ENCODE measurements at regions not wholly inside any gene's neighbourhood (a gene's known extent, or its start where the extent isn't known, plus 50 kb on each side); places are given as distances from the start of the nearest gene placed in this dataset.

DNA sequence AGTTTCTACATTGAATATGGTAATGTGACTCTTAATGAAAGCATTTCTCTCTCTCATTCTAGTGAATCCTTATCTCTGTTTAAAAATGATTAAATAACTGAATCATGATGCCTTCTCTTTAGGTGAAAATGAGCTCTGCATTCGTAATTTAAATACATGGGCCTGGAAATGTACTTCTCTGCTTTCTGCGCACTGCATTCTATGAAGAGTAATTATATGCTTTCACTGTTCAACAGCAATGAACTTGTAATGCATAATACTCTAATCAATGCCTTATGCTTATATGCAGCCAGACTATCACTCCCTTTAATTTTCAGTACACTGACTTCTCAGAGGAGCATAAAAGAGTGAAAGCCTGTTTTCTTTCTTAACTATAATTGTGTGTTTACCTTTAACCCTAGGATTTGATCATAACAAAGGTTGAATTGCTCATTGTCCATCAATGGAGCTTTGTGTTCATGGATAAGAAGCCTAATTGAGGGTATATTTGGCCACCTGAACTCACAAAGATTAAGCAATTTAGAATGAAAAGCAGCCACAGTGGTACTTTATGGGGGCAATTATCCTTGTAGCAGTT is 330.8 kb upstream of the PDZRN3 start:
- H3K79me2 ChIP-seq (replicated peaks; ENCODE audit: insufficient read depth, low read length), result no peaks in the 10 kb centered on the region
- H3K9me3 ChIP-seq (ENCODE audit: low read length), result no peaks in the 10 kb centered on the region
- H4K20me1 ChIP-seq (ENCODE audit: insufficient read depth), result no peaks in the 10 kb centered on the region
- peaks cover 58% of the 10 kb centered on the region for H3K27me3 ChIP-seq (ENCODE audit: insufficient read depth, low read depth, low read length)
- peaks cover 4% of the 10 kb centered on the region for H3F3A ChIP-seq (ENCODE audit: insufficient read depth, low read length, poor library complexity, severe bottlenecking)
- H3K4me3 ChIP-seq (ENCODE audit: low read length), result no peak overlapping the region
- no peaks in the 10 kb centered on the region for H3K36me3 ChIP-seq (ENCODE audit: insufficient read depth, low read length)
- no peaks in the 10 kb centered on the region for H3K9me2 ChIP-seq (ENCODE audit: insufficient read depth, low read length)
- H3K4me2 ChIP-seq (ENCODE audit: low read length), result peak overlapping the region; percentile 44
- H3K9ac ChIP-seq (ENCODE audit: low read length), result no peak overlapping the region
- H2AFZ ChIP-seq (ENCODE audit: low read depth, low read length), result no peak overlapping the region
- H3K27ac ChIP-seq (ENCODE audit: low read length), result no peak overlapping the region
- TF ChIP-seq EP300 (conservative IDR thresholded peaks at IDR 0.05; ENCODE audit: poor library complexity, severe bottlenecking), result no peak

DNA sequence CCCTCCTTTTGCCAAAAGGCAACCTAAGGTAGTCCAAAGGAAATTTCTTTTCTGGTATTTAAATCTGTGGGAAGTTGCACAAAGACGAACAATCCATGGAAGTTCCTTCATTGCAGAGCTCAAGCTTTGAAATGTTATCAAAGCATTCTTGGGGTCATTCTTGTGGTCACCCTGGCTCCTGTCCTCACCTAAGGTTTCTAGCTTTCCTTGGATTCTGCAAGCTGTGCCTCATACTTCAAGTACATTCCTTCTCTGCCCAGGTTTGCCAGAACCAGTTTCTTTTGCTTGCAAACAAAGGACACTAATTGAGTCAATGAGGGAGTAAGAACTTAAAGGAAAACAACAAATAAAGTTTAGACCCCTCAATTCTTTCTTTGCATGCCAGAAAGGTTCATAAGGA is 329.8 kb upstream of the PDZRN3 start:
- Histone ChIP-seq H3K9me2 (ENCODE audit: insufficient read depth, low read length) (no peaks in the 10 kb centered on the region), H3K4me3 (ENCODE audit: low read length) (no peak overlapping the region), H2AFZ (ENCODE audit: low read depth, low read length) (no peak overlapping the region), H3K4me2 (ENCODE audit: low read length) (no peak overlapping the region), H3F3A (ENCODE audit: insufficient read depth, low read length, poor library complexity, severe bottlenecking) (peaks cover 4% of the 10 kb centered on the region), H3K9me3 (ENCODE audit: low read length) (no peaks in the 10 kb centered on the region), H3K9ac (ENCODE audit: low read length) (no peak overlapping the region), H3K27ac (ENCODE audit: low read length) (no peak overlapping the region), H3K79me2 (replicated peaks; ENCODE audit: insufficient read depth, low read length) (no peaks in the 10 kb centered on the region), H3K27me3 (ENCODE audit: insufficient read depth, low read depth, low read length) (peaks cover 58% of the 10 kb centered on the region), H3K36me3 (ENCODE audit: insufficient read depth, low read length) (no peaks in the 10 kb centered on the region), H4K20me1 (ENCODE audit: insufficient read depth) (no peaks in the 10 kb centered on the region)
- TF ChIP-seq SMC3 (conservative IDR thresholded peaks at IDR 0.05; ENCODE audit: poor library complexity), result no peak
- no peak for TF ChIP-seq MXI1 (conservative IDR thresholded peaks at IDR 0.05; ENCODE audit: poor library complexity, severe bottlenecking)
- TF ChIP-seq, protein P1, sequence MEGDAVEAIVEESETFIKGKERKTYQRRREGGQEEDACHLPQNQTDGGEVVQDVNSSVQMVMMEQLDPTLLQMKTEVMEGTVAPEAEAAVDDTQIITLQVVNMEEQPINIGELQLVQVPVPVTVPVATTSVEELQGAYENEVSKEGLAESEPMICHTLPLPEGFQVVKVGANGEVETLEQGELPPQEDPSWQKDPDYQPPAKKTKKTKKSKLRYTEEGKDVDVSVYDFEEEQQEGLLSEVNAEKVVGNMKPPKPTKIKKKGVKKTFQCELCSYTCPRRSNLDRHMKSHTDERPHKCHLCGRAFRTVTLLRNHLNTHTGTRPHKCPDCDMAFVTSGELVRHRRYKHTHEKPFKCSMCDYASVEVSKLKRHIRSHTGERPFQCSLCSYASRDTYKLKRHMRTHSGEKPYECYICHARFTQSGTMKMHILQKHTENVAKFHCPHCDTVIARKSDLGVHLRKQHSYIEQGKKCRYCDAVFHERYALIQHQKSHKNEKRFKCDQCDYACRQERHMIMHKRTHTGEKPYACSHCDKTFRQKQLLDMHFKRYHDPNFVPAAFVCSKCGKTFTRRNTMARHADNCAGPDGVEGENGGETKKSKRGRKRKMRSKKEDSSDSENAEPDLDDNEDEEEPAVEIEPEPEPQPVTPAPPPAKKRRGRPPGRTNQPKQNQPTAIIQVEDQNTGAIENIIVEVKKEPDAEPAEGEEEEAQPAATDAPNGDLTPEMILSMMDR (IDR thresholded peaks at IDR 0.05; ENCODE audit: poor library complexity, severe bottlenecking), result no peak

DNA sequence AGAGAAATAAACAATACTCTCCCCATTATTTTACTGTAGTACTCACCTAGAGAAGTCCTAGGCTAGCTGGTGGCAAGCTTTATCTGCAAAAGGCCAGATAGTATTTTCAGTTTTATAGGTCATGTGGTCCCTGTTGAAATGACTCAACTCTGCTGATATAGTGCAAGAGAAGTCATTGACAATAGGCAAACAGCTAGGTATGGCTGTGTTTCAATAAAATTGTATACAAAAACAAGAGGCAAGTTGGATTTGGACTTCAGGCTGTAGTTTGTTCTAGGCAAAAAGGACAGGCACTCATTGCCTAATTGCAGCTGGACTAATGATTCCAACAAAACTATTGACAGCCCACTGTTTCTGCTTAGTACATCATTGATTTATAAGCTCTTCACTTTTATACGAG is 328.0 kb upstream of the PDZRN3 start:
- H3K27ac ChIP-seq (ENCODE audit: low read length), result no peak overlapping the region
- peaks cover 45% of the 10 kb centered on the region for H3K27me3 ChIP-seq (ENCODE audit: insufficient read depth, low read depth, low read length)
- H3K9me3 ChIP-seq (ENCODE audit: low read length), result no peaks in the 10 kb centered on the region
- TF ChIP-seq, protein P2, sequence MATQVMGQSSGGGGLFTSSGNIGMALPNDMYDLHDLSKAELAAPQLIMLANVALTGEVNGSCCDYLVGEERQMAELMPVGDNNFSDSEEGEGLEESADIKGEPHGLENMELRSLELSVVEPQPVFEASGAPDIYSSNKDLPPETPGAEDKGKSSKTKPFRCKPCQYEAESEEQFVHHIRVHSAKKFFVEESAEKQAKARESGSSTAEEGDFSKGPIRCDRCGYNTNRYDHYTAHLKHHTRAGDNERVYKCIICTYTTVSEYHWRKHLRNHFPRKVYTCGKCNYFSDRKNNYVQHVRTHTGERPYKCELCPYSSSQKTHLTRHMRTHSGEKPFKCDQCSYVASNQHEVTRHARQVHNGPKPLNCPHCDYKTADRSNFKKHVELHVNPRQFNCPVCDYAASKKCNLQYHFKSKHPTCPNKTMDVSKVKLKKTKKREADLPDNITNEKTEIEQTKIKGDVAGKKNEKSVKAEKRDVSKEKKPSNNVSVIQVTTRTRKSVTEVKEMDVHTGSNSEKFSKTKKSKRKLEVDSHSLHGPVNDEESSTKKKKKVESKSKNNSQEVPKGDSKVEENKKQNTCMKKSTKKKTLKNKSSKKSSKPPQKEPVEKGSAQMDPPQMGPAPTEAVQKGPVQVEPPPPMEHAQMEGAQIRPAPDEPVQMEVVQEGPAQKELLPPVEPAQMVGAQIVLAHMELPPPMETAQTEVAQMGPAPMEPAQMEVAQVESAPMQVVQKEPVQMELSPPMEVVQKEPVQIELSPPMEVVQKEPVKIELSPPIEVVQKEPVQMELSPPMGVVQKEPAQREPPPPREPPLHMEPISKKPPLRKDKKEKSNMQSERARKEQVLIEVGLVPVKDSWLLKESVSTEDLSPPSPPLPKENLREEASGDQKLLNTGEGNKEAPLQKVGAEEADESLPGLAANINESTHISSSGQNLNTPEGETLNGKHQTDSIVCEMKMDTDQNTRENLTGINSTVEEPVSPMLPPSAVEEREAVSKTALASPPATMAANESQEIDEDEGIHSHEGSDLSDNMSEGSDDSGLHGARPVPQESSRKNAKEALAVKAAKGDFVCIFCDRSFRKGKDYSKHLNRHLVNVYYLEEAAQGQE (IDR thresholded peaks at IDR 0.05; ENCODE audit: borderline replicate concordance), result no peak
- TF ChIP-seq RAD21 (conservative IDR thresholded peaks at IDR 0.05), result no peak
- no peaks in the 10 kb centered on the region for H3K9me2 ChIP-seq (ENCODE audit: insufficient read depth, low read length)
- no peak overlapping the region for H2AFZ ChIP-seq (ENCODE audit: low read depth, low read length)
- no peak overlapping the region for H3K4me3 ChIP-seq (ENCODE audit: low read length)
- H3K4me2 ChIP-seq (ENCODE audit: low read length), result no peak overlapping the region
- H3K36me3 ChIP-seq (ENCODE audit: insufficient read depth, low read length), result no peaks in the 10 kb centered on the region
- no peaks in the 10 kb centered on the region for H4K20me1 ChIP-seq (ENCODE audit: insufficient read depth)
- H3K79me2 ChIP-seq (replicated peaks; ENCODE audit: insufficient read depth, low read length), result no peaks in the 10 kb centered on the region
- H3K9ac ChIP-seq (ENCODE audit: low read length), result no peak overlapping the region
- H3F3A ChIP-seq (ENCODE audit: insufficient read depth, low read length, poor library complexity, severe bottlenecking), result peaks cover 4% of the 10 kb centered on the region
